ENCODE measurements at regions not wholly inside any gene's neighbourhood (a gene's known extent, or its start where the extent isn't known, plus 50 kb on each side); places are given as distances from the start of the nearest gene placed in this dataset.

GRCh38 chr14:100982762-100983161 lies 79.2 kb upstream of the RTL1 start:
- CTCF ChIA-PET = no interaction called here
- ATAC-seq (peak; percentile 58; the same call in 1 of the 2 replicates), DNase-seq (ENCODE audit: low read depth, low spot score) (peak; percentile 36)
- no peak overlapping the region for H3K27ac ChIP-seq (ENCODE audit: low read depth, low read length)
- H3K9ac ChIP-seq (ENCODE audit: low read length) = 0 out of 2 replicates have a peak overlapping the region, but pooled peaks have one; percentile 22
- peaks cover 0 to 54% of the 10 kb centered on the region in 2 experiments; a peak in 2 of 4 replicates for H3K4me1 ChIP-seq (ENCODE audit: control insufficient read depth in 1 of 2, insufficient read depth in 2 of 2, low read length in 2 of 2)
- no peaks in the 10 kb centered on the region for H3K36me3 ChIP-seq (ENCODE audit: control insufficient read depth in 1 of 2, insufficient read depth in 2 of 2, low read length in 2 of 2)
- H3K9me2 ChIP-seq (ENCODE audit: insufficient read depth) = no peaks in the 10 kb centered on the region
- H4K20me1 ChIP-seq (ENCODE audit: insufficient read depth) = no peaks in the 10 kb centered on the region
- no TSS peak for BruUV-seq (replicated peaks)
- no peaks in the 10 kb centered on the region for H3K27me3 ChIP-seq (ENCODE audit: insufficient read depth, low read length)
- peak overlapping the region; percentile 97 for H2AFZ ChIP-seq (ENCODE audit: low read depth, low read length, poor library complexity, severe bottlenecking)
- H3K4me3 ChIP-seq (replicated peaks in 1 of 2; ENCODE audit: low read depth in 1 of 2, low read length in 2 of 2) = peak overlapping the region in 1 of 2 experiments; percentile 36; a peak in 2 of 4 replicates
- peak overlapping the region; percentile 72 for H3K4me2 ChIP-seq (ENCODE audit: low read length)
- POLR2A ChIA-PET = no interaction called here
- H3K9me3 ChIP-seq (ENCODE audit: control insufficient read depth in 1 of 2, insufficient read depth in 1 of 2, low read depth in 1 of 2, low read length in 2 of 2) = no peaks in the 10 kb centered on the region
- intact Hi-C loops (cut with micrococcal nuclease) = no loop called here
- H3K79me2 ChIP-seq (ENCODE audit: insufficient read depth, low read length) = no peaks in the 10 kb centered on the region
- RAD21 ChIA-PET (ENCODE audit: low non-redundant PET in 1 of 2, low total read pairs in 2 of 2, uncharacterized antibody in 2 of 2, unreplicated experiment in 2 of 2) = no interaction called here
- TF ChIP-seq POLR2A (IDR thresholded peaks at IDR 0.05; ENCODE audit: borderline replicate concordance, extremely low read depth, insufficient read depth, insufficient read length) (no peak), ELF1 (IDR thresholded peaks at IDR 0.05; ENCODE audit: borderline replicate concordance, low read depth) (no peak), ZFX (IDR thresholded peaks at IDR 0.05) (no peak), RAD21 (IDR thresholded peaks at IDR 0.05; ENCODE audit: low read depth) (no peak), SRF (IDR thresholded peaks at IDR 0.05; ENCODE audit: low read depth) (0 out of 2 replicates have a peak, but pooled peaks have one; percentile 22), YY1 (IDR thresholded peaks at IDR 0.05; ENCODE audit: extremely low read depth, insufficient replicate concordance, low read depth, low read length) (no peak), SIN3A (IDR thresholded peaks at IDR 0.05; ENCODE audit: low read depth) (0 out of 2 replicates have a peak, but pooled peaks have one; percentile 32), TCF7L2 (IDR thresholded peaks at IDR 0.05; ENCODE audit: borderline replicate concordance, extremely low read depth, insufficient read depth, insufficient read length) (no peak), CEBPB (IDR thresholded peaks at IDR 0.05; ENCODE audit: low read depth) (no peak), FOSL1 (IDR thresholded peaks at IDR 0.05; ENCODE audit: low read depth) (peak; percentile 89), EGR1 (IDR thresholded peaks at IDR 0.05; ENCODE audit: low read depth) (no peak), POLR2AphosphoS5 (IDR thresholded peaks at IDR 0.05; ENCODE audit: low read depth, low read length) (no peak), ZNF274 (IDR thresholded peaks at IDR 0.05; ENCODE audit: low read depth, low read length) (no peak), SP1 (IDR thresholded peaks at IDR 0.05; ENCODE audit: low read depth) (peak; percentile 61), EZH2 (IDR thresholded peaks at IDR 0.05) (no peak), EZH2phosphoT487 (IDR thresholded peaks at IDR 0.05; ENCODE audit: borderline replicate concordance) (no peak), JUND (IDR thresholded peaks at IDR 0.05) (peak; percentile 77), CBX3 (IDR thresholded peaks at IDR 0.05; ENCODE audit: low read depth) (0 out of 2 replicates have a peak, but pooled peaks have one; percentile 58)
- TF ChIP-seq, protein P1, sequence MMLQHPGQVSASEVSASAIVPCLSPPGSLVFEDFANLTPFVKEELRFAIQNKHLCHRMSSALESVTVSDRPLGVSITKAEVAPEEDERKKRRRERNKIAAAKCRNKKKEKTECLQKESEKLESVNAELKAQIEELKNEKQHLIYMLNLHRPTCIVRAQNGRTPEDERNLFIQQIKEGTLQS (IDR thresholded peaks at IDR 0.05) = no peak
- TF ChIP-seq, protein P2, sequence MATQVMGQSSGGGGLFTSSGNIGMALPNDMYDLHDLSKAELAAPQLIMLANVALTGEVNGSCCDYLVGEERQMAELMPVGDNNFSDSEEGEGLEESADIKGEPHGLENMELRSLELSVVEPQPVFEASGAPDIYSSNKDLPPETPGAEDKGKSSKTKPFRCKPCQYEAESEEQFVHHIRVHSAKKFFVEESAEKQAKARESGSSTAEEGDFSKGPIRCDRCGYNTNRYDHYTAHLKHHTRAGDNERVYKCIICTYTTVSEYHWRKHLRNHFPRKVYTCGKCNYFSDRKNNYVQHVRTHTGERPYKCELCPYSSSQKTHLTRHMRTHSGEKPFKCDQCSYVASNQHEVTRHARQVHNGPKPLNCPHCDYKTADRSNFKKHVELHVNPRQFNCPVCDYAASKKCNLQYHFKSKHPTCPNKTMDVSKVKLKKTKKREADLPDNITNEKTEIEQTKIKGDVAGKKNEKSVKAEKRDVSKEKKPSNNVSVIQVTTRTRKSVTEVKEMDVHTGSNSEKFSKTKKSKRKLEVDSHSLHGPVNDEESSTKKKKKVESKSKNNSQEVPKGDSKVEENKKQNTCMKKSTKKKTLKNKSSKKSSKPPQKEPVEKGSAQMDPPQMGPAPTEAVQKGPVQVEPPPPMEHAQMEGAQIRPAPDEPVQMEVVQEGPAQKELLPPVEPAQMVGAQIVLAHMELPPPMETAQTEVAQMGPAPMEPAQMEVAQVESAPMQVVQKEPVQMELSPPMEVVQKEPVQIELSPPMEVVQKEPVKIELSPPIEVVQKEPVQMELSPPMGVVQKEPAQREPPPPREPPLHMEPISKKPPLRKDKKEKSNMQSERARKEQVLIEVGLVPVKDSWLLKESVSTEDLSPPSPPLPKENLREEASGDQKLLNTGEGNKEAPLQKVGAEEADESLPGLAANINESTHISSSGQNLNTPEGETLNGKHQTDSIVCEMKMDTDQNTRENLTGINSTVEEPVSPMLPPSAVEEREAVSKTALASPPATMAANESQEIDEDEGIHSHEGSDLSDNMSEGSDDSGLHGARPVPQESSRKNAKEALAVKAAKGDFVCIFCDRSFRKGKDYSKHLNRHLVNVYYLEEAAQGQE (IDR thresholded peaks at IDR 0.05; ENCODE audit: low read depth) = no peak
- TF ChIP-seq, protein P3, sequence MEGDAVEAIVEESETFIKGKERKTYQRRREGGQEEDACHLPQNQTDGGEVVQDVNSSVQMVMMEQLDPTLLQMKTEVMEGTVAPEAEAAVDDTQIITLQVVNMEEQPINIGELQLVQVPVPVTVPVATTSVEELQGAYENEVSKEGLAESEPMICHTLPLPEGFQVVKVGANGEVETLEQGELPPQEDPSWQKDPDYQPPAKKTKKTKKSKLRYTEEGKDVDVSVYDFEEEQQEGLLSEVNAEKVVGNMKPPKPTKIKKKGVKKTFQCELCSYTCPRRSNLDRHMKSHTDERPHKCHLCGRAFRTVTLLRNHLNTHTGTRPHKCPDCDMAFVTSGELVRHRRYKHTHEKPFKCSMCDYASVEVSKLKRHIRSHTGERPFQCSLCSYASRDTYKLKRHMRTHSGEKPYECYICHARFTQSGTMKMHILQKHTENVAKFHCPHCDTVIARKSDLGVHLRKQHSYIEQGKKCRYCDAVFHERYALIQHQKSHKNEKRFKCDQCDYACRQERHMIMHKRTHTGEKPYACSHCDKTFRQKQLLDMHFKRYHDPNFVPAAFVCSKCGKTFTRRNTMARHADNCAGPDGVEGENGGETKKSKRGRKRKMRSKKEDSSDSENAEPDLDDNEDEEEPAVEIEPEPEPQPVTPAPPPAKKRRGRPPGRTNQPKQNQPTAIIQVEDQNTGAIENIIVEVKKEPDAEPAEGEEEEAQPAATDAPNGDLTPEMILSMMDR (IDR thresholded peaks at IDR 0.05 in 2 of 3, conservative IDR thresholded peaks at IDR 0.05 in 1 of 3; ENCODE audit: borderline replicate concordance in 1 of 3, insufficient read depth in 1 of 3, low read depth in 2 of 3, low read length in 2 of 3) = no peak
- TF ChIP-seq, protein P4, sequence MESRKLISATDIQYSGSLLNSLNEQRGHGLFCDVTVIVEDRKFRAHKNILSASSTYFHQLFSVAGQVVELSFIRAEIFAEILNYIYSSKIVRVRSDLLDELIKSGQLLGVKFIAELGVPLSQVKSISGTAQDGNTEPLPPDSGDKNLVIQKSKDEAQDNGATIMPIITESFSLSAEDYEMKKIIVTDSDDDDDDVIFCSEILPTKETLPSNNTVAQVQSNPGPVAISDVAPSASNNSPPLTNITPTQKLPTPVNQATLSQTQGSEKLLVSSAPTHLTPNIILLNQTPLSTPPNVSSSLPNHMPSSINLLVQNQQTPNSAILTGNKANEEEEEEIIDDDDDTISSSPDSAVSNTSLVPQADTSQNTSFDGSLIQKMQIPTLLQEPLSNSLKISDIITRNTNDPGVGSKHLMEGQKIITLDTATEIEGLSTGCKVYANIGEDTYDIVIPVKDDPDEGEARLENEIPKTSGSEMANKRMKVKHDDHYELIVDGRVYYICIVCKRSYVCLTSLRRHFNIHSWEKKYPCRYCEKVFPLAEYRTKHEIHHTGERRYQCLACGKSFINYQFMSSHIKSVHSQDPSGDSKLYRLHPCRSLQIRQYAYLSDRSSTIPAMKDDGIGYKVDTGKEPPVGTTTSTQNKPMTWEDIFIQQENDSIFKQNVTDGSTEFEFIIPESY (IDR thresholded peaks at IDR 0.05; ENCODE audit: extremely low read depth, insufficient replicate concordance, low read length) = no peak
